Trophoblast cell (in vitro differentiated cells and primary cell): ENCODE measurements at regions not wholly inside any gene's neighbourhood (a gene's known extent, or its start where the extent isn't known, plus 50 kb on each side); places are given as distances from the start of the nearest gene placed in this dataset.

Experiments
- DNase-seq, 2 donors: peaks; one replicate each; pipeline ENCODE4 v3.0.0-alpha.2; 2016
- H2AFZ ChIP-seq: 2 replicates; pipeline ENCODE4 v1.6.1; 2013; ENCODE audit warnings: low read length, moderate library complexity, mild to moderate bottlenecking; ENCODE audit not compliant: insufficient read depth, poor library complexity
- H2AK5ac ChIP-seq: 2 replicates; pipeline ENCODE4 v1.6.1; 2013; ENCODE audit warnings: mild to moderate bottlenecking, low read length
- H2BK120ac ChIP-seq: 2 replicates; pipeline ENCODE4 v1.6.1; 2013; ENCODE audit warnings: low read length, mild to moderate bottlenecking, moderate library complexity; ENCODE audit not compliant: insufficient read depth, poor library complexity
- H2BK12ac ChIP-seq: 2 replicates; pipeline ENCODE4 v1.6.1; 2013; ENCODE audit warnings: mild to moderate bottlenecking, low read length, moderate library complexity
- H2BK5ac ChIP-seq: 2 replicates; pipeline ENCODE4 v1.6.1; 2013; ENCODE audit warnings: low read length, low read depth, moderate library complexity, mild to moderate bottlenecking; ENCODE audit not compliant: poor library complexity
- H3K14ac ChIP-seq: 2 replicates; pipeline ENCODE4 v1.6.1; 2013; ENCODE audit warnings: mild to moderate bottlenecking, low read length
- H3K18ac ChIP-seq: 2 replicates; pipeline ENCODE4 v1.6.1; 2013; ENCODE audit warnings: mild to moderate bottlenecking, low read length
- H3K23ac ChIP-seq: 2 replicates; pipeline ENCODE4 v1.6.1; 2013; ENCODE audit warnings: low read length
- H3K27ac ChIP-seq: 2 replicates; pipeline ENCODE4 v1.5.1; 2013; ENCODE audit warnings: low read depth, mild to moderate bottlenecking, inconsistent platforms, low read length, moderate library complexity
- H3K27me3 ChIP-seq: 2 replicates; pipeline ENCODE4 v1.6.1; 2013; ENCODE audit warnings: inconsistent platforms, mild to moderate bottlenecking, low read length, moderate library complexity; ENCODE audit not compliant: insufficient read depth
- H3K36me3 ChIP-seq, 2 experiments: 1 replicate in 1 of 2; 2 replicates in 1 of 2; pipeline ENCODE4 v1.6.1; 2013; ENCODE audit warnings: low read length in 2 of 2, mild to moderate bottlenecking in 2 of 2, moderate library complexity in 1 of 2; ENCODE audit not compliant: insufficient read depth in 2 of 2, control insufficient read depth in 1 of 2
- H3K4ac ChIP-seq: 2 replicates; pipeline ENCODE4 v1.6.1; 2013; ENCODE audit warnings: low read depth, mild to moderate bottlenecking, low read length, moderate library complexity
- H3K4me1 ChIP-seq, 2 experiments: 1 replicate in 1 of 2; 2 replicates in 1 of 2; pipeline ENCODE4 v1.6.1; 2013; ENCODE audit warnings: low read length in 2 of 2, mild to moderate bottlenecking in 2 of 2, moderate library complexity in 1 of 2; ENCODE audit not compliant: insufficient read depth in 2 of 2, control insufficient read depth in 1 of 2
- H3K4me2 ChIP-seq: 2 replicates; pipeline ENCODE4 v1.6.1; 2013; ENCODE audit warnings: inconsistent platforms, mild to moderate bottlenecking, low read length, moderate library complexity
- H3K4me3 ChIP-seq: 2 replicates; pipeline ENCODE4 v1.5.1; 2013; ENCODE audit warnings: mild to moderate bottlenecking, low read depth, low read length, inconsistent platforms
- H3K79me1 ChIP-seq: one replicate; pipeline ENCODE4 v1.6.1; 2013; ENCODE audit warnings: low read length
- H3K79me2 ChIP-seq: 2 replicates; pipeline ENCODE4 v1.6.1; 2013; ENCODE audit warnings: low read length, mild to moderate bottlenecking; ENCODE audit not compliant: control insufficient read depth, insufficient read depth, poor library complexity
- H3K9ac ChIP-seq: 2 replicates; pipeline ENCODE4 v1.6.1; 2013; ENCODE audit warnings: mild to moderate bottlenecking, low read length
- H3K9me3 ChIP-seq: 2 replicates; pipeline ENCODE4 v1.6.1; 2013; ENCODE audit warnings: low read depth, mild to moderate bottlenecking, control low read depth, inconsistent platforms, low read length; ENCODE audit not compliant: insufficient read depth
- H4K12ac ChIP-seq: 2 replicates; pipeline ENCODE4 v1.6.1; 2013; ENCODE audit warnings: low read depth, mild to moderate bottlenecking, low read length, moderate library complexity
- H4K8ac ChIP-seq: 2 replicates; pipeline ENCODE4 v1.6.1; 2013; ENCODE audit warnings: low read depth, mild to moderate bottlenecking, low read length, moderate library complexity
- H4K91ac ChIP-seq: one replicate; pipeline ENCODE4 v1.6.1; 2013; ENCODE audit warnings: low read depth, mild to moderate bottlenecking, low read length, moderate library complexity
- WGBS: extraction: QIAGEN DNeasy Blood & Tissue Kit; methylation state at CpG from one replicate; pipeline ENCODE4 v1.1.7; 2013; ENCODE audit warnings: missing lambda C conversion rate; ENCODE audit not compliant: insufficient read length, insufficient coverage; ENCODE audit errors: extremely low coverage; 5-methylcytosine and 5-hydroxymethylcytosine counted together

- H3K79me1 ChIP-seq, result peaks cover 5% of the 10 kb centered on the region
- no peak overlapping the region for H3K27ac ChIP-seq
- H2AFZ ChIP-seq, result no peak overlapping the region
- H2BK5ac ChIP-seq, result no peak overlapping the region
- no peak overlapping the region for H3K9ac ChIP-seq
- no peak overlapping the region for H2AK5ac ChIP-seq
- WGBS, result no CpG with 5 or more reads among the region's 4 CpGs
- no peak overlapping the region for H4K91ac ChIP-seq
- no peak overlapping the region for H4K8ac ChIP-seq
- H3K18ac ChIP-seq, result no peak overlapping the region
- peaks cover 16 to 31% of the 10 kb centered on the region in 2 experiments for H3K4me1 ChIP-seq
- no peaks in the 10 kb centered on the region for H3K79me2 ChIP-seq
- no peak overlapping the region for H3K4me2 ChIP-seq
- H3K9me3 ChIP-seq, result peaks cover 4% of the 10 kb centered on the region
- H4K12ac ChIP-seq, result no peak overlapping the region
- H2BK12ac ChIP-seq, result no peak overlapping the region
- no peak overlapping the region for H2BK120ac ChIP-seq
- H3K4me3 ChIP-seq, result no peak overlapping the region
- H3K36me3 ChIP-seq, result no peaks in the 10 kb centered on the region
- H3K4ac ChIP-seq, result no peak overlapping the region
- no peaks in the 10 kb centered on the region for H3K27me3 ChIP-seq
- DNase-seq, result peak; percentile 59 to 82
- no peak overlapping the region for H3K14ac ChIP-seq
- no peak overlapping the region for H3K23ac ChIP-seq
Measured at GRCh38 chr9:86767373-86767772, 179.9 kb downstream of the GAS1 start.

- no peaks in the 10 kb centered on the region for H3K36me3 ChIP-seq
- no peaks in the 10 kb centered on the region for H3K79me2 ChIP-seq
- no peak overlapping the region for H4K8ac ChIP-seq
- no peak overlapping the region for H2BK5ac ChIP-seq
- no peaks in the 10 kb centered on the region for H3K27me3 ChIP-seq
- peaks cover 5% of the 10 kb centered on the region for H3K79me1 ChIP-seq
- no peak overlapping the region for H3K23ac ChIP-seq
- H3K9ac ChIP-seq, result no peak overlapping the region
- H4K91ac ChIP-seq, result no peak overlapping the region
- H3K14ac ChIP-seq, result no peak overlapping the region
- H3K4me1 ChIP-seq, result peaks cover 16 to 31% of the 10 kb centered on the region in 2 experiments
- H2BK12ac ChIP-seq, result no peak overlapping the region
- no peak overlapping the region for H2AK5ac ChIP-seq
- DNase-seq, result peak; percentile 89
- no peak overlapping the region for H3K4me2 ChIP-seq
- H3K4me3 ChIP-seq, result no peak overlapping the region
- H2BK120ac ChIP-seq, result no peak overlapping the region
- H2AFZ ChIP-seq, result no peak overlapping the region
- no peak overlapping the region for H4K12ac ChIP-seq
- peak overlapping the region; percentile 7 for H3K27ac ChIP-seq
- peaks cover 4% of the 10 kb centered on the region for H3K9me3 ChIP-seq
- H3K18ac ChIP-seq, result no peak overlapping the region
- H3K4ac ChIP-seq, result no peak overlapping the region
- WGBS, result no CpG with 5 or more reads among the region's 7 CpGs
Measured at GRCh38 chr9:86766912-86767311, 180.4 kb downstream of the GAS1 start.

- DNase-seq, result no peak
- WGBS, result no CpG with 5 or more reads among the region's 6 CpGs
- Histone ChIP-seq H4K91ac (peak overlapping the region; percentile 20), H3K79me2 (no peaks in the 10 kb centered on the region), H2BK120ac (no peak overlapping the region), H3K36me3 (no peaks in the 10 kb centered on the region), H3K23ac (no peak overlapping the region), H3K4ac (no peak overlapping the region), H2AFZ (no peak overlapping the region), H2BK5ac (no peak overlapping the region), H3K9me3 (peaks cover 4% of the 10 kb centered on the region), H4K12ac (no peak overlapping the region), H3K4me2 (no peak overlapping the region), H3K9ac (no peak overlapping the region), H3K27ac (peak overlapping the region; percentile 7), H3K18ac (no peak overlapping the region), H3K14ac (no peak overlapping the region), H2AK5ac (no peak overlapping the region), H4K8ac (no peak overlapping the region), H3K27me3 (no peaks in the 10 kb centered on the region), H2BK12ac (no peak overlapping the region), H3K79me1 (peaks cover 5% of the 10 kb centered on the region), H3K4me3 (no peak overlapping the region), H3K4me1 (peaks cover 16 to 31% of the 10 kb centered on the region in 2 experiments)
Measured at GRCh38 chr9:86766511-86766910, 180.8 kb downstream of the GAS1 start.

GRCh38 chr9:86765746-86766430 lies 181.4 kb downstream of the GAS1 start:
- Histone ChIP-seq H4K12ac (no peak overlapping the region), H3K4ac (no peak overlapping the region), H3K36me3 (no peaks in the 10 kb centered on the region), H3K4me3 (no peak overlapping the region), H3K79me2 (no peaks in the 10 kb centered on the region), H2BK120ac (peak overlapping the region; percentile 19), H3K9me3 (peaks cover 4% of the 10 kb centered on the region), H3K4me1 (peaks cover 16 to 31% of the 10 kb centered on the region in 2 experiments), H3K9ac (no peak overlapping the region), H3K18ac (no peak overlapping the region), H2BK12ac (peak overlapping the region; percentile 13), H4K8ac (no peak overlapping the region), H3K27ac (no peak overlapping the region), H3K4me2 (no peak overlapping the region), H3K27me3 (no peaks in the 10 kb centered on the region), H4K91ac (no peak overlapping the region), H2AFZ (no peak overlapping the region), H3K23ac (no peak overlapping the region), H2BK5ac (no peak overlapping the region), H2AK5ac (no peak overlapping the region), H3K79me1 (peaks cover 5% of the 10 kb centered on the region), H3K14ac (no peak overlapping the region)
- no CpG with 5 or more reads among the region's 13 CpGs for WGBS
- no peak for DNase-seq
